ACC112 (cell line): ENCODE measurements at regions not wholly inside any gene's neighbourhood (a gene's known extent, or its start where the extent isn't known, plus 50 kb on each side); places are given as distances from the start of the nearest gene placed in this dataset.

Source experiments
- H2AFZ ChIP-seq: fragments of 200-600 bp; sonication (generic); one replicate; pipeline ENCODE4 v1.6.0; 2017; ENCODE audit warnings: antibody characterized with exemption, low read length; ENCODE audit not compliant: unreplicated experiment
- H3K27ac ChIP-seq: fragments of 200-600 bp; sonication (generic); 2 replicates; pipeline ENCODE4 v1.5.1; 2014; ENCODE audit warnings: low read depth, mild to moderate bottlenecking, antibody characterized with exemption, low read length, moderate library complexity
- H3K27me3 ChIP-seq: fragments of 200-600 bp; sonication (generic); 2 replicates; pipeline ENCODE4 v1.6.1; 2014; ENCODE audit warnings: mild to moderate bottlenecking, antibody characterized with exemption, low read length, moderate library complexity, mixed read lengths; ENCODE audit not compliant: insufficient read depth
- H3K36me3 ChIP-seq: fragments of 200-600 bp; sonication (generic); 2 replicates; pipeline ENCODE4 v1.6.1; 2016; ENCODE audit warnings: mild to moderate bottlenecking, antibody characterized with exemption, low read length, moderate library complexity, mixed read lengths; ENCODE audit not compliant: insufficient read depth
- H3K4me1 ChIP-seq: fragments of 200-600 bp; sonication (generic); one replicate; pipeline ENCODE4 v1.6.1; 2016; ENCODE audit warnings: low read length, mixed read lengths; ENCODE audit not compliant: insufficient read depth, unreplicated experiment, control insufficient read depth
- H3K4me3 ChIP-seq: fragments of 200-600 bp; sonication (generic); 2 replicates; pipeline ENCODE4 v1.5.1; 2014; ENCODE audit warnings: mild to moderate bottlenecking, low read depth, low read length
- H3K79me2 ChIP-seq: fragments of 200-600 bp; sonication (generic); one replicate; pipeline ENCODE4 v1.6.0; 2016; ENCODE audit warnings: low read length; ENCODE audit not compliant: control insufficient read depth, unreplicated experiment, insufficient read depth

DNA sequence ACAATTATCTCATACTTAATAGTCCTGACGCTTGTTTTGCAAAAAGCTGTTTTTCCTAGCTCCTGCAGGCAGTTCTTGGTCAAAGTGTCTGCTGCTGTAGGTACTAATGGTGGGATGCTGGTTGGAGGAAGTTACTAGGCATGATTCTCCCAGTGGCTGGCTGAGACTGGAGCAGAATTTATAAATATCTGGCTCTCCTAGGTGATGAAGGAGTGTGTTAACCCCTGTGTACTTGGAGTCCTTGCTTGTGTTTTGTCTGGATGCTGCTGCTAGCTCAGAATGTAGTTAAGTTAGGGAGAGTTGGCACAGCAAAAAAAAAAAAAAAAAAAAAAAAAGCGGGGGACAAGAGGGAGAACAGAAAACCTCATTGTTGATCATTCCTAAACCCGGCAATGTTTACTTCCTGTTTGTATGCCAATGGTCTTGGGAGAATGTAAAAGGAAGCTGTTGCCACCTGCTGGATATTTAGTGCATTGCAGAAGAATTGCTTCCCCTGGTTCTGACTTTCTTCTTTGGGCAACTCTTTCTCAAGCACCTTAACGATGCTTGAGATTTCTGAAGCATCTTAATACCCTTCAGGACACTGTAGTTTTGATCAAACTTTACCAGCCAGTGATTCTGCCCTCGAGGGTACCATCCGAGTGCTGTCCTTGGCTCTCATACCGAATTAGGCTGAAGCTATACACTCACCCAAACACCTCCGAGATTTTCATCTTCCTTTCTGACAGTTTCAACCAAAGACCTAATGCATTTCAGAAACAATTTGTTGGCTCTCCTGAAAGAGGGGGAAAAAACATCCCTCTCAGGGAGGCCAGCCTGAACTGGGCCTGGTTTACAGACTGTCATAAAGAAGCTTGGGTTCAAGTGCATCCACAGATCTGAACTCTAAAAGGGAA is 71.7 kb upstream of the WWC1 start:
- Histone ChIP-seq H3K27ac (no peak overlapping the region), H3K4me3 (no peak overlapping the region), H3K79me2 (no peaks in the 10 kb centered on the region), H2AFZ (no peak overlapping the region), H3K4me1 (no peaks in the 10 kb centered on the region), H3K27me3 (peaks cover 48% of the 10 kb centered on the region), H3K36me3 (no peaks in the 10 kb centered on the region)

DNA sequence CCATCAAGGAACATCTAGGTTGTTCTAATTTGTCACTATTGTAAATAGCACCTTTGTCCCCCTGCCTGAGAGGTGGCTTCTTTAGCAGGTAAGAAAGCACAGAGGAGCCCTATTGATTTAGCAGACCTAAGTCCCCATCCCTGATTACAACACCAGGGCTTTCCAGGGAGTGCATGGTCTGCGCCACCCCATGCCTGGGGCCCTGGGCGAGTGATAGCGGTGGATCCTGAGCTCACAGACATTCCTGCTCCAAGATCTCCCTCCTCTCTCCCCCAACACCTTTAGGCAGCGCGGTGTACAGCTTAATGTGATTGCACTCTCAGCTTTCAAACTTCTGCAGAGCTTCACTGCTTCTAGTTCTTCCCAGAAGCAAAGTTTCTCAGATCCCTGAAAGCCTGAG is 67.4 kb upstream of the WWC1 start:
- H3K79me2 ChIP-seq: no peaks in the 10 kb centered on the region
- H3K36me3 ChIP-seq: no peaks in the 10 kb centered on the region
- no peaks in the 10 kb centered on the region for H3K4me1 ChIP-seq
- no peak overlapping the region for H3K4me3 ChIP-seq
- no peak overlapping the region for H3K27ac ChIP-seq
- no peak overlapping the region for H2AFZ ChIP-seq
- peaks cover 36% of the 10 kb centered on the region for H3K27me3 ChIP-seq

DNA sequence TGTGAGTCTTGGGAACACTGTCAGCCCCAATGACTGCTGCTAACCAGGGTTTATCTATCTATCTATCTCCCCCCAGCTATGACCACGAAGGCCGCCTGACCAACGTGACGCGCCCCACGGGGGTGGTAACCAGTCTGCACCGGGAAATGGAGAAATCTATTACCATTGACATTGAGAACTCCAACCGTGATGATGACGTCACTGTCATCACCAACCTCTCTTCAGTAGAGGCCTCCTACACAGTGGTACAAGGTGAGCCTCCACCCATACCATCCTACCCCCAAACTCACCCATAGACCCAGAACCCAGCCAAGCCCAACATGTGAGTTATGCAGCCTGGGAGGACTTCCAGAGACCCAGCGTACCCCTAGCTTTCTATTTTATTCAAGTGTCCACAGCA is 65.4 kb upstream of the WWC1 start:
- Histone ChIP-seq H2AFZ (no peak overlapping the region), H3K27me3 (peaks cover 46% of the 10 kb centered on the region), H3K4me3 (no peak overlapping the region), H3K4me1 (no peaks in the 10 kb centered on the region), H3K79me2 (no peaks in the 10 kb centered on the region), H3K27ac (no peak overlapping the region), H3K36me3 (no peaks in the 10 kb centered on the region)

DNA sequence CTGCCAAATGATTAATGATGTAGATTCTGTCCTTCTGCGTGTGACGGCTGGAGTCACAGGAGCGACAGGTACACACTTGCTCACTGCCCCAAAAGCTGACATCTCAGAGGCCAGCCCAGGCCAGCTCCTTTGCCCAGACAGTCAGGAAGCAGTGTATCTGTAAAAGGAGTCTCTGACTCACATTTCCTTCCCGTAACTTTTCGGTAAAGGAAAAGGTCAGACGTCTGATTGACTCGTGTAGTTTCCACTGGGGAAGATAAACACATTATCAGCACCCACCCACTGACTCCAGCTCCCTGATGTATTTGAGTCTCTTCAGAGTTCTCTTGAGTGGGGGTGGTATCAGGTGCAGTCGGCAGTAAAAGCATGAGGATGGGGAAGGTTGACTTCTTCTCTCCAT is 64.4 kb upstream of the WWC1 start:
- H3K36me3 ChIP-seq: no peaks in the 10 kb centered on the region
- no peak overlapping the region for H3K4me3 ChIP-seq
- no peak overlapping the region for H2AFZ ChIP-seq

DNA sequence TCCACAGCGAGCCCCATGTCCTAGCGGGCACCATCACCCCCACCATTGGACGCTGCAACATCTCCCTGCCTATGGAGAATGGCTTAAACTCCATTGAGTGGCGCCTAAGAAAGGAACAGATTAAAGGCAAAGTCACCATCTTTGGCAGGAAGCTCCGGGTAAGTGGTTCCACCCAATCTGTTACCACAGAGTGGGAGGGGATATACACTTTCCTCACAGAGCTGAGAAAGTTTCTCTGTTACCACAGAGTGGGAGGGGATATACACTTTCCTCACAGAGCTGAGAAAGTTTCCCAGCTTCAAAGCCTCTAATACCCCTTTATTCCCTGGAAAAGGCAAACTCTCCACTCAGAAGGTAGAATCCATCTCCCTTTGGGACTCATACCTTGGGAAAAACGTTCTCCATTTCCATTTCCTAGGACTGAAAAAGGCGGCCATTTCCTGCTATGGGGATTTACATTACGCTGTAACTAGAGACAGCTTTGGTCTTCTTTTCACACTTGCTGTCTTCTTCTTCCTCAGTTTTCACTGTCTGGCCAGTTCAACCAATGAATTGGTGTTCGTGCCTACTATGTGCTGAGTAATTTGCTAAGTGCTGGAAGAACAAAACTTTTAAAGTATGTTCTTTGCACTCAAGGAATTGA is 63.4 kb upstream of the WWC1 start:
- H2AFZ ChIP-seq: no peak overlapping the region
- H3K27me3 ChIP-seq: peaks cover 27% of the 10 kb centered on the region; the same call in 1 of the 2 replicates
- H3K79me2 ChIP-seq: no peaks in the 10 kb centered on the region
- no peaks in the 10 kb centered on the region for H3K4me1 ChIP-seq
- no peaks in the 10 kb centered on the region for H3K36me3 ChIP-seq
- H3K4me3 ChIP-seq: no peak overlapping the region
- no peak overlapping the region for H3K27ac ChIP-seq

More for the DNA sequence above, 64.4 kb upstream of the WWC1 start:
- Histone ChIP-seq H3K27ac (no peak overlapping the region), H3K27me3 (peaks cover 38% of the 10 kb centered on the region), H3K4me1 (no peaks in the 10 kb centered on the region), H3K79me2 (no peaks in the 10 kb centered on the region)

DNA sequence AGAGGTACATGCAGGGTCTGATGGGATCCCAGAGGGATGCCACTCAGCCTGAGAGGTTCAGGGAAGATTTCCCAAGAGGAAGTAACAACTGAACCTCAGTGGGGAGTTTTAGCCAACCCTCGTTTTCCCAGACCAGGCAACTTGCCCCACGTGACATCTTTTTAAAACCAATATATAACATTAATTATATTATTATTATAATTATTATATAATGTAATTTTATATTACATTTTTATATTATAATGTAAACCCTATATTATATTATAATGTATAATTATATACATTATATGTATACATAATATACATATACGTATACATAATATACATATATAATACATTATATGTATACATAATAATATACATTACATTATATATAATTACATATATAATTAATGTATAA is 62.8 kb upstream of the WWC1 start:
- Histone ChIP-seq H2AFZ (no peak overlapping the region), H3K4me1 (no peaks in the 10 kb centered on the region), H3K79me2 (no peaks in the 10 kb centered on the region), H3K36me3 (no peaks in the 10 kb centered on the region), H3K4me3 (no peak overlapping the region), H3K27ac (no peak overlapping the region), H3K27me3 (peaks cover 25% of the 10 kb centered on the region; the same call in 1 of the 2 replicates)

DNA sequence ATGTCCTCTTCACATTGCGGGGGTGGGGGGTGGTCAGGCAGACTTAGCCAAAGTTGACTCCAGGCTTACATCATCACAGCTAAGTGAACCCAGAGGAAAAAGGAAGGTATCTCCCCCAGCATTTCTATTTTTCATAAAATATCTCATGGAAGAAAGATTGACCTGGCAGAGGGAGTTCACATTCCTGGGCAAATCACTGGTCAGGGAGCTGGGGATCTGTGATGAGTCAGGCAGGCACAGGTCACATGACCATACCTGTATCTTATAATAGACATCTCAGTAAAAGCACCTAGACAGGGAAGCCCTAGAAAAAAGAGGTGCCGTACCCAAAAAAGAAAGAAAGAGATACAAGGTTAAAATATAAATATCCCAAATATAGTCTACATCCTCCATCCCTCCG is 57.3 kb upstream of the WWC1 start:
- Histone ChIP-seq H3K4me3 (no peak overlapping the region), H3K36me3 (no peaks in the 10 kb centered on the region), H3K27ac (no peak overlapping the region), H3K27me3 (peaks cover 17% of the 10 kb centered on the region; the same call in 1 of the 2 replicates), H3K4me1 (no peaks in the 10 kb centered on the region), H3K79me2 (no peaks in the 10 kb centered on the region), H2AFZ (no peak overlapping the region)

DNA sequence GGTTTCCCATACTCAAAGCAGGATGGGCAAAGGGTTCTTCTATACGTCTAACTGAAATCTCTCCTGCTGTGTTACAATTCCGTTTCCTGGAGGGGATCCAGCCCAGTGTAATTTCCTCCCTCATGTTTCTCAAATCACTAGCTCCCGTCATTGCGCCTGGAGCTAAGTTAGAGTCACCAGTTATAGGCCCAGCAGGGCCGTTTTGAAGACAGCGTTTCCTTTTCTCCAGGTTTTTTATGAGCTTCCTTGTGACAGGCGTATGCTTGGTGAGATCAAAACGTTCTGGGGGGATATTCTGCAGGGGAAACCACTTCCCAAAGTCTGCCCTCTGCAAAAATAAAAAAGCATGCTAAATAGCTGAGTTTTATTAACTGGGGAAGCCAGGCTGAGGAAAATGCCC is 53.0 kb upstream of the WWC1 start:
- no peak overlapping the region for H2AFZ ChIP-seq
- no peak overlapping the region for H3K27ac ChIP-seq
- H3K79me2 ChIP-seq: no peaks in the 10 kb centered on the region
- H3K36me3 ChIP-seq: no peaks in the 10 kb centered on the region
- no peaks in the 10 kb centered on the region; the same call in 1 of the 2 replicates for H3K27me3 ChIP-seq
- H3K4me3 ChIP-seq: no peak overlapping the region
- H3K4me1 ChIP-seq: no peaks in the 10 kb centered on the region

DNA sequence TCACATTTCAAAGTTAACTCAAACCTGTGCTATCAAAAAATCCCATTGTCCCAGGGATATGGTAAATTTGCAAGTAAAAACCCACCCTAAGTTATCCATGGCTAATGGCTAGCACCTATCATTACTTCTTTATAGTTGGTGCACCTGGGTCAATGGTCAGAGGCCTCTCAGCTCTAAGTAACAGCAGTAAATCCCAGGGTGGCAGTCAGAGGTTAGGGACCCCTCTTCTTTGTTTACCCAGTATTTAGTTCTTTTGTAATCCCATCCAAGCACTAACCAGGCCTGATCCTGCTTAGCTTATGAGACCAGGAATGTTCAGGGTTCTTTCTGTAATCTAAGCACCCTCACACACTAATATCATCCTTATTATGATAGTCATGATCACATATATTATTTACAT is 52.1 kb upstream of the WWC1 start:
- H3K4me1 ChIP-seq: no peaks in the 10 kb centered on the region
- no peaks in the 10 kb centered on the region; the same call in 1 of the 2 replicates for H3K27me3 ChIP-seq
- no peaks in the 10 kb centered on the region for H3K79me2 ChIP-seq
- H3K27ac ChIP-seq: no peak overlapping the region
- H2AFZ ChIP-seq: no peak overlapping the region
- H3K36me3 ChIP-seq: no peaks in the 10 kb centered on the region
- no peak overlapping the region for H3K4me3 ChIP-seq
